Vagina (tissue), 2 donors: ENCODE measurements at regions not wholly inside any gene's neighbourhood (a gene's known extent, or its start where the extent isn't known, plus 50 kb on each side); places are given as distances from the start of the nearest gene placed in this dataset.

Experiments used
- CTCF ChIP-seq, 3 experiments: fragments of 450-650 bp in 2 of 3; fragments of 200-600 bp in 1 of 3; sonication (generic) in 1 of 3; IDR thresholded peaks; one replicate each; pipeline ENCODE4 v1.5.1; 2017 to 2019; ENCODE audit warnings: antibody characterized with exemption in 3 of 3, mild to moderate bottlenecking in 2 of 3, moderate library complexity in 2 of 3
- POLR2A ChIP-seq, 2 donors: fragments of 450-650 bp; IDR thresholded peaks; one replicate each; pipeline ENCODE4 v1.6.1; 2017; ENCODE audit warnings: antibody characterized with exemption in 2 of 2, mild to moderate bottlenecking in 2 of 2, moderate library complexity in 2 of 2
- POLR2AphosphoS5 ChIP-seq, 2 donors: sonication (generic); formaldehyde crosslinking; IDR thresholded peaks; one replicate each; pipeline ENCODE4 v1.9.0; 2017; ENCODE audit warnings: antibody characterized with exemption in 2 of 2, mild to moderate bottlenecking in 2 of 2, low read depth in 1 of 2; ENCODE audit not compliant: insufficient read depth in 1 of 2

GRCh38 chr2:160679686-160680085, 186.1 kb upstream of the RBMS1 start:
- TF ChIP-seq CTCF (IDR thresholded peaks at IDR 0.05) (no peak), POLR2AphosphoS5 (IDR thresholded peaks at IDR 0.05; ENCODE audit: insufficient read depth in 1 of 2, low read depth in 1 of 2) (no peak), POLR2A (IDR thresholded peaks at IDR 0.05) (no peak)
